ENCODE measurements at regions not wholly inside any gene's neighbourhood (a gene's known extent, or its start where the extent isn't known, plus 50 kb on each side); places are given as distances from the start of the nearest gene placed in this dataset.

DNA sequence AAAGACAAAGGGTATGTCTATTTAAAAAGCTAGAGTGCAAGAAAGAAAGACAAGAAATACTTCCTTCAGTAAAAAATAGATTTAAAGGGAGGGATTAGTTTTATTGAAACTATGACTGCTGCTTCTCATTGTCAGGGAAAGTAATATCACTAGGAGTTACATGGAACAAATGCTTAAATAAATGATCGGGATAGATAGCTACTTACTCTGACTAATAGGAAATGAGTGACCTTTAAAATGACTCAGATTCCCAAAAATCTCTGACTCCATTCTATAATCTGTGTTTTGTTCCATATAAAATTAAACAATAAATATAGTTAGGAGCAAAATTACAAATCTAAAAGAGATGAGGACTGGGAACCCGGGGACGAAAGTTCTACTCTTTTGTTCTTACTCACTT, 669.3 kb downstream of the NR4A2 start:
- TF ChIP-seq, protein P1, sequence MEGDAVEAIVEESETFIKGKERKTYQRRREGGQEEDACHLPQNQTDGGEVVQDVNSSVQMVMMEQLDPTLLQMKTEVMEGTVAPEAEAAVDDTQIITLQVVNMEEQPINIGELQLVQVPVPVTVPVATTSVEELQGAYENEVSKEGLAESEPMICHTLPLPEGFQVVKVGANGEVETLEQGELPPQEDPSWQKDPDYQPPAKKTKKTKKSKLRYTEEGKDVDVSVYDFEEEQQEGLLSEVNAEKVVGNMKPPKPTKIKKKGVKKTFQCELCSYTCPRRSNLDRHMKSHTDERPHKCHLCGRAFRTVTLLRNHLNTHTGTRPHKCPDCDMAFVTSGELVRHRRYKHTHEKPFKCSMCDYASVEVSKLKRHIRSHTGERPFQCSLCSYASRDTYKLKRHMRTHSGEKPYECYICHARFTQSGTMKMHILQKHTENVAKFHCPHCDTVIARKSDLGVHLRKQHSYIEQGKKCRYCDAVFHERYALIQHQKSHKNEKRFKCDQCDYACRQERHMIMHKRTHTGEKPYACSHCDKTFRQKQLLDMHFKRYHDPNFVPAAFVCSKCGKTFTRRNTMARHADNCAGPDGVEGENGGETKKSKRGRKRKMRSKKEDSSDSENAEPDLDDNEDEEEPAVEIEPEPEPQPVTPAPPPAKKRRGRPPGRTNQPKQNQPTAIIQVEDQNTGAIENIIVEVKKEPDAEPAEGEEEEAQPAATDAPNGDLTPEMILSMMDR (IDR thresholded peaks at IDR 0.05) = no peak
- TF ChIP-seq POLR2A (IDR thresholded peaks at IDR 0.05) = no peak

Data from testis (tissue), 2 donors.